GM12864 (cell line): ENCODE measurements at regions not wholly inside any gene's neighbourhood (a gene's known extent, or its start where the extent isn't known, plus 50 kb on each side); places are given as distances from the start of the nearest gene placed in this dataset.

Experiments
- DNase-seq: peaks from one replicate; pipeline ENCODE4 v3.0.0-alpha.2; 2011; ENCODE audit warnings: low read depth
- H3K4me3 ChIP-seq: 2 replicates; pipeline ENCODE4 v1.5.1; 2011; ENCODE audit warnings: mild to moderate bottlenecking, low read depth, low read length, control low read depth
- CTCF ChIP-seq: IDR thresholded peaks from 2 replicates; pipeline ENCODE4 v1.5.1; 2011; ENCODE audit warnings: low read depth, mild to moderate bottlenecking, moderate library complexity, low read length, control low read depth, inconsistent platforms; ENCODE audit errors: missing control alignments

DNA sequence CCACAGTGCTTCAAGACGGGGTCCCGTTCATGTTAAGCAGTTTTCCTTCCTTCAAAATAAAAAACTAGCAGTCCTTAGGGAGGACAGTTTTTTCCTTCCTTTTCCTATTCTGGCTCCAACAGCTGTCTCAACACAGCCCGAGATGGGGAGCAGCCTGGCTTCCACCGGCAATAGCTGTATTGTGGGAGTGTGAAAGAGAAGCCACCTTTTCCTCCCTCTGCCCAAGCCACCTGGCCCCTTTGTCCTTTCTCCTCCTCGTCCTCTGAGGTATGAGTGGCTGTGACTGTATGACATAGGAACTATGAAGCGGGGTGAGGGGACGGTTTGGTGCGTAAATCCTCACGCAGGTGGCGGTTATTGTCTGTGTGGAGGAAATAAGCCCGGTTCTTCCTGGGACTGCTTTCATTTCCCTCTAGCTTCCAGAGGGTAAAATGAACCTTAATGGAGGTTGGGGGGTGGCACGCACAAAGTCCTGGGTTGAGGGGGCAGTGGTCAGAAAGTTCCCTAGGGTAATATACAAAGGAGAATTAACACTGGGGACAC lies 292.0 kb upstream of the DMRT1 start:
- TF ChIP-seq CTCF = no peak
- no peak for DNase-seq
- no peak overlapping the region for H3K4me3 ChIP-seq

GRCh38 chr9:550333-550732 lies 291.2 kb upstream of the DMRT1 start:
- H3K4me3 ChIP-seq = no peak overlapping the region
- TF ChIP-seq CTCF = no peak
- DNase-seq = no peak

GRCh38 chr9:551986-552929 lies 289.2 kb upstream of the DMRT1 start:
- no peak for DNase-seq
- no peak overlapping the region for H3K4me3 ChIP-seq
- TF ChIP-seq CTCF = no peak

- DNase-seq = no peak
- no peak for TF ChIP-seq CTCF
- H3K4me3 ChIP-seq = no peak overlapping the region
Measured at GRCh38 chr9:555493-555892, 286.0 kb upstream of the DMRT1 start.

- no peak overlapping the region for H3K4me3 ChIP-seq
- TF ChIP-seq CTCF = no peak
- DNase-seq = no peak
Measured at GRCh38 chr9:556199-556598, 285.3 kb upstream of the DMRT1 start.

DNA sequence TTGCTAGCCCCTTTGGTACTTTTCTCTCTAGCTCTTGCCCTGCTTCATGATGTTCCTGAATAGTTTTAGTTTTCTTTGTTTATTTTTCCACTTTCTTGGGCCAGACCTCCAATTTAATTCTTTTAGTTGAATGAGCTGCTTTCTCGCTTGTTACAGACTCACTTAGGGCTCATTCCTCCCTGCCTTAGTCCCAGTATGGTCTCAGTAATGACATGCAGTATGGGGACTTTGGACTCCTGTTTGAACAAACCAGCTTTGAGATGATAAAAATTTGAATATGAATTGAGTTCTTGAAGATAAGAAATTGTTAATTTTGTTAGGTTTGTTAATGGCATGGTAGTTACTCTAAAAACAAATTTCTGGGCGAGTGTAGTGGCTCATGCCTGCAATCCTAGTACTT lies 284.8 kb upstream of the DMRT1 start:
- no peak overlapping the region for H3K4me3 ChIP-seq
- no peak for TF ChIP-seq CTCF
- DNase-seq = no peak
